NT2/D1 (cell line): ENCODE measurements at regions not wholly inside any gene's neighbourhood (a gene's known extent, or its start where the extent isn't known, plus 50 kb on each side); places are given as distances from the start of the nearest gene placed in this dataset.

Source experiments
- SUZ12 ChIP-seq: IDR thresholded peaks from 2 replicates; pipeline ENCODE4 v1.6.1; 2011; ENCODE audit not compliant: insufficient read length, insufficient read depth; ENCODE audit errors: extremely low read depth
- YY1 ChIP-seq: IDR thresholded peaks from 2 replicates; pipeline ENCODE4 v1.6.1; 2011; ENCODE audit not compliant: insufficient read length, insufficient read depth
- ZNF274 ChIP-seq: IDR thresholded peaks from 2 replicates; pipeline ENCODE4 v1.6.1; 2011; ENCODE audit warnings: mild to moderate bottlenecking, low read depth, low read length

GRCh38 chrX:68910731-68911428, 82.1 kb downstream of the EFNB1 start:
- TF ChIP-seq ZNF274: no peak
- no peak for TF ChIP-seq SUZ12
- TF ChIP-seq YY1: no peak
